HG03039 (cell line): ENCODE measurements at regions not wholly inside any gene's neighbourhood (a gene's known extent, or its start where the extent isn't known, plus 50 kb on each side); places are given as distances from the start of the nearest gene placed in this dataset.
"Not testable (repeated sequence)": the region's sequence is repeated elsewhere in the genome, so short reads cannot be mapped to it uniquely, and the experiment has no call there.

Source experiments
- ATAC-seq: cut with Tn5 transposase; IDR thresholded peaks from one replicate; pipeline ENCODE4 v1.9.1; 2021; ENCODE audit warnings: mild to moderate bottlenecking, moderate library complexity; ENCODE audit not compliant: unreplicated experiment

DNA sequence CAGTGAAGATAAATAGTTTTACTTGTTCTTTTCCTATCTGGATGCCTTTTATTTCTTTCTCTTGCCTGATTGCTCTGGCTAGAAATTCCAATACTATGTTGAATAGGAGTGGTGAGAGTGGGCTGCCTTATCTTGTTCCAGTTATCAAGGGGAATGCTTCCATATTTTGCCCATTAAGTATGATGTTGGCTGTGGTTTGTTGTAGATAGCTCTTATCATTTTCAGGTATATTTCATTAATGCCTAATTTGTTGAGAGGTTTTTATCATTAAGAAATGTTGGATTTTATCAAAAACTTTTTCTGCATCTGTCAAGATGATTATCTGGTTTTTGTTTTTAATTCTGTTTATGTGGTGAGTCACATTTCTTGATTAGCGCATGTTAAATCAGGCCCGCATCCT, 655.8 kb downstream of the NUP35 start:
- ATAC-seq, result no peak

DNA sequence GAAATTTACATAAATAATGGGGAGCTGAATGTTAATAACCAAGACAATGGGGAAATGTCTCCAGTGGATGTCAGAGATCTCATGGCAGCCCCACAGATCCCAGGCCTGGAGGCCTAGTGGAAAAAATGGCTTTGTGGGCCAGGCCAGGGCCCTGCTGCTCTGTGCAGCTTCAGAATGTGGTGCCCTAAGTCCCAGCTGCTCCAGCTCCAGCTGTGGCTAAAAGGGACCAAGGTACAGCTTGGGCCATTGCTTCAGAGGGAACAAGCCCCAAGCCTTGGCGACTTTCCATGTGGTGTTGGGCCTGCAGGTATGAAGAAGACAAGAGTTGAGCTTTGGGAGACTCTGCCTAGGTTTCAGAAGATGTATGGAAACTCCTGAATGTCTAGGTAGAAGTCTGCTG, 658.2 kb downstream of the NUP35 start:
- no peak for ATAC-seq

DNA sequence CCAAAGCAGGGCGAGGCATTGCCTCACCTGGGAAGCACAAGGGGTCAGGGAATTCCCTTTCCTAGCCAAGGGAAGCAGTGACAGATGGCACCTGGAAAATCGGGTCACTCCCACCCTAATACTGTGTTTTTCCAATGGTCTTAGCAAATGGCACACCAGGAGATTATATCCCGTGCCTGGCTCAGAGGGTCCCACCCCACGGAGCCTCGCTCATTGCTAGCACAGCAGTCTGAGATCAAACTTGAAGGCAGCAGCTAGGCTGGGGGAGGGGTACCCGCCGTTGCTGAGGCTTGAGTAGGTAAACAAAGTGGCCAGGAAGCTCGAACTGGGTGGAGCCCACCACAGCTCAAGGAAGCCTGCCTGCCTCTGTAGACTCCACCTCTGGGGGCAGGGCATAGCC, 664.6 kb downstream of the NUP35 start:
- ATAC-seq, result not testable (repeated sequence)

DNA sequence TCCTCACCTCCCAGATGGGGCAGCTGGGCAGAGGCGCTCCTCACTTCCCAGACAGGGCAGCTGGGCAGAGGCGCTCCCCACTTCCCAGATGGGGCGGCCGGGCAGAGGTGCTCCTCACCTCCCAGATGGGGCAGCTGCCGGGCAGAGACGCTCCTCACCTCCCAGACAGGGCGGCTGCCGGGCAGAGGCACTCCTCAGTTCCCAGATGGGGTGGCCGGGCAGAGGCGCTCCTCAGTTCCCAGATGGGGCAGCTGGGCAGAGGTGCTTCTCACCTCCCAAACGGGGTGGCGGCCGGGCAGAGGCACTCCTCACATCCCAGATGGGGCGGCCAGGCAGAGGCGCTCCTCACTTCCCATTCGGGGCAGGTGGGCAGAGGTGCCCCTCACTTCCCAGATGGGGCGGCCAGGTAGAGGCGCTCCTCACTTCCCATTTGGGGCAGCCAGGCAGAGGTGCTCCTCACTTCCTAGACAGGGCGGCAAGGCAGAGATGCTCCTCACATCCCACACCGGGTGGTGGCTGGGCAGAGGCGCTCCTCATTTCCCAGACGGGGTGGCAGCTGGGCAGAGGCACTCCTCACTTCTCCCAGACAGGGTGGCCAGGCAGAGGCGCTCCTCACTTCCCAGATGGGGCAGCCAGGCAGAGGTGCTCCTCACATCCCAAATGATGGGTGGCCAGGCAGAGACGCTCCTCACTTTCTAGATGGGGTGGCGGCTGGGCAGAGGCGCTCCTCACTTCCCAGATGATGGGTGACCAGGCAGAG, 668.1 kb downstream of the NUP35 start:
- not testable (repeated sequence) for ATAC-seq

DNA sequence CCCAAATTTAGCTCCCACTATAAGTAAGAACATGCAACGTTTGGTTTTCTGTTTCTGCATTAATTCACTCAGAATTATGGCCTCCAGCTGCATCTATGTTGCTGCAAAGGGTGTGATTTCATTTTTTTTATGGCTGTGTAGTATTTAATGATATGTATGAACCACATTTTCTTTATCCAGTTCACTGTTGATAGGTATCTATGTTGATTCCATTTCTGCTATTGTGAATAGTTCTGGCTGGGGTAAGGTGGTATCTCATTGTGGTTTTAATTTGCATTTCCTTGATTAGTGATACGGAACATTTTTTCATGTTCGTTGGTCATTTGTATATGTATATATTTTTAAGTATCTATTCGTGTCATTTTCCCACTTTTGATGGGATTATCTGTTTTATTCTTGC, 674.3 kb downstream of the NUP35 start:
- ATAC-seq, result no peak

DNA sequence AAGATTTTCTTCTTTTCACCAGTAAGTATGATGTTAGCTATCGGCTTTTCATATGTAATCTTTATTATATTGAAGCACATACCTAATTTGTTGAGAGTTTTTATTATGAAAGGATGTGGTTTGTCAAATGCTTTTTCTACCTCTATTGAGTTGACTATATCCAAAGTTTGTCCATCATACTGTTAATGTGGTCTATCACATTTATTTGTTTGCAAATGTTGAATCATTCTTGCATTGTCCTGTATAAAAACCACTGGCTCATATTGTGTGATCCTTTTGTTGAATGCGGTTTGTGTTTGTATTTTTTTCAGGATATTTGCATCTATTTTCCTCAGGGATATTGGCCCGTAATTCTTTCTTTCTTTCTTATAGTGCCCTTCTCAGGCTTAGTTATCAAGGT, 675.5 kb downstream of the NUP35 start:
- no peak for ATAC-seq

DNA sequence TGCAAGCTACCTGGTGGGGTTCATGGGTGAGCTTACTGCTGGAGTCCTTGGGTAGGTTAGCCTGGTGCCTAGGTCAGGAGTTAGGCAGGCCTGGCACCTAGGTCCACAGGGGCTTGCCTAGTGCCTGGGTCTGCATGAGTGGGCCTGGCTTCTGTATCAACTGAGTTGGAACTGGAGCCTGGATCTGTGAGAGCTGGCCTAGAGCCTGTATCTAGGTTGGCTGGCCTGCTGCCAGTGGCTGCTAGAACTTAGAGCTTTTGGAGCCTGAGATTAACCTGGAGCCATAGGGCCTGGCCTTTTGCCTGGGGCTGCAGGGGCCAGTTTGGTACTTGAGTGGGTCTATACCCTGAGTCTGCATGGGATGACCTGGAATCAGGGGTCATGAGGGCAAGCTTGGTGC, 679.4 kb downstream of the NUP35 start:
- ATAC-seq, result no peak

DNA sequence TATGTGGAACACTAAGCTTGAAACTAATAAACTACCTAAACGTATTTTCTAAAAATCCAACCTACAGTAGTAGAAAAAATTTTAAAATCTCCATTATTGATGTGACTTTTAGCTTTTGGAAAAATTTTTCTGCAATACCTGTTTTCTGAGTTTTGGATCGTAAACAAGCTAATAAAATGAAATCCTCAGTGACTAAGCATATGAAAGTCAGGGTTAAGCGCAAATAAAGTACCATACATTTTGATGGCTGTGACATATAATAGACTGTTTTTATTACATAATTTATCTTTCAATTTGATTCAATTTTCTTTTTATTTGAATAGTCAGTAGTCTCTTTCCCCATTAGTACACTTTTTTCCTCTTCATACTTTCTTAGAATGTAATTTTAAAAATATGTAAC, 683.6 kb downstream of the NUP35 start:
- ATAC-seq, result no peak

DNA sequence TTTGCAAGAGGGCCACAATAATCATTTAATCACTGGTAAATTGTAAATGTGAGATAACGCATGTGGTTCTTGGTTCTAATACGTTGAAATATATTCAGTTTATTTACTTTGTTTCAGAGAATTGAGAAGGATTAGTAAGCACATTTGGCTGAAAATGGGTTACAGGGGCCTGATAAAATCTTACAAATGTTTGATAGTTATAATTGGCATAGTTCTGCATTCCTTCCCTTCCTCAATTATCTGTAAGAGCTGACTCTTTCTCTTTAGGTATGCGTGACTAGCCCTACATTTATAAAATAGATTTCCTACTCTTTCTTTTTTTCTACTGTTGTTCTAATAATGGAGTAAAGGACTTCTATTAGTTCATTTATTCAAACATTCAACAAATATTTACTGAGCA, 685.2 kb downstream of the NUP35 start:
- no peak for ATAC-seq

DNA sequence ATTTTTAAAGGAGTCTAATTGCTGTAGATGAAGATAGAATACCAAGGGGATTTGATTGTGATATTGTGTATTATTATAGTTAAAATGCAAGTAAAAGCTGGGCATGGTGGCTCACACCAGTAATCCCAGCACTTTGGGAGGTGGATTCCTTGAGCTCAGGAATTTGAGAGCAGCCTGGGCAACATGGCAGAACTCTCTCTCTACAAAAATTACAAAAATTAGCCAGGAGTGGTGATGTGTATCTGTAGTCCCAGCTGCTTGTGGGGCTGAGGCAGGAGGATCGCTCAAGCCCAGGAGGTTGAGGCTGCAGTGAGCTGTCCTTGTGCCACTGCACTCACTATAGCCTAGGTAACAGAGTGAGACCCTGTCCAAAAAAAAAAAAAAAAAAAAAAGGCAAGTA, 687.0 kb downstream of the NUP35 start:
- ATAC-seq, result no peak

DNA sequence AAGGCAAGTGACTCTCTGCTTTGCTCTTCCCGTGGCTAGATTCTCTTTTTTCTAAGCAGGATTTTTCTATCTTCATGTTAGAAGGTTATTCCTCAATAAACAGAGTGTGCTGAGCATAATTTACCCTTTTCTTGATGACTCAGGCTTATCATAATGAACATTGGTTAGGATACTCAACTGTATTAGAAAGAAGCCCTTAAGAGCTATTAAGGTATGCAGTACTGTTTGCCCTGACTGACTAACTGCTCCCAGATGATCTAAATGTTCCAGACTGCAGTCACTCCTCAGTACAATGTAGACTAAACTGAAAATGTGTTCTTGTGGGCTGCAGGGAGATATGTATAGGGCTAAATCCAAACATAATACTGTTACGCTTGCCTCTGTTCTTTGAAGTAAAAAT, 687.8 kb downstream of the NUP35 start:
- no peak for ATAC-seq

DNA sequence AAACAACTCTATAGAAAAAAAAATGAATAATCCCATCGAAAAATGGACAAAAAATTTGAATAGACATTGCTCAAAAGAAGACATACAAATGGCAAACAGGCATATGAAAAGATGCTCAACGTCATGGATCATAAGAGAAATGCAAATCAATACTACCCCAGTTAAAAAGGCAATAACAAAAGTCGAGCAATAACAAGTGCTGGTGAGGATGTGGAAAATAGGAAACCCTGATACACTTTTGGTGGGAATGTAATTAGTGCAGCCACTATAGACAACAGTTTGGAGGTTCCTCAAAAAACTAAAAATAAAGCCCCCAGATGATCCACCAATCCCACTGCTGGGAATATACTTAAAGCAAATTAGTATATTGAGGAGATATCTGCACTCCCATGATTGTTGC, 701.5 kb downstream of the NUP35 start:
- ATAC-seq, result no peak

DNA sequence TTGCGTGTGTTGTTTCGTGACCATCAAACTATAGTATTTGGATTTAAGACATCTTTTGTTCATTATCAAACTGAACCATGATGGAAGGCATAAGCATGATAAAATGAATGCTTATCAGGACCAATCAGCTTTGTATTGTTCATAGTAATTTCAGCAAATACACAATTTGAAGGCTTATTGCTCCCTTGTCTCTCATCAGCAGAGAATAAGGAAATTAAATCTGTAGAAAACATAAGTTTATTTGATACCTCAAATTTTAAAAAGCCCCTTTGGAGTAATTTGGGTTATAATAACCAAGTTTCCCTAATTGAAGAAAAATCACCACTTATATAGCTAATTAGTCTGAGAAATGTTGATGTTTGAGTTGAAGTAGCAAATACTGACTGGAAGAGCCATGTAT, 705.7 kb downstream of the NUP35 start:
- ATAC-seq, result no peak

DNA sequence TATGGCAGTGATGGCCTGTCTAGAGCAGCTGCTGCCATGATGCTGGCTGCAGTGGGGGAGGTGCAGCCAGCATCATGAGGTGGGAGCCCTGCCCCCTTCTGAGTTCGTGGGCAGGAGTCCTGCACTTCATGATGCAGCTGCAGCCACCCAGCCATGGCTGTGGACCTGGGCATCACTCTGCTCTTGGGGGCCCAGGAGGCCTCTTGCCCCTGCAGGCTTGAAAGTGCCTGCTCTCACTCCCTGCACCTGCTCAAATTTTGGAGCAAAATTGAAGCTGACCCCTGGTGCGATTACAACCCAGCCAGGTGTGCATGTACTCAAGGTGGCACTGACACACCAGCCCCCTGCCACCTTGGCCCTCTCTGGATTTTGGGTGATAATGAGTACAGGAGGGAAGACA, 712.9 kb downstream of the NUP35 start:
- no peak for ATAC-seq

DNA sequence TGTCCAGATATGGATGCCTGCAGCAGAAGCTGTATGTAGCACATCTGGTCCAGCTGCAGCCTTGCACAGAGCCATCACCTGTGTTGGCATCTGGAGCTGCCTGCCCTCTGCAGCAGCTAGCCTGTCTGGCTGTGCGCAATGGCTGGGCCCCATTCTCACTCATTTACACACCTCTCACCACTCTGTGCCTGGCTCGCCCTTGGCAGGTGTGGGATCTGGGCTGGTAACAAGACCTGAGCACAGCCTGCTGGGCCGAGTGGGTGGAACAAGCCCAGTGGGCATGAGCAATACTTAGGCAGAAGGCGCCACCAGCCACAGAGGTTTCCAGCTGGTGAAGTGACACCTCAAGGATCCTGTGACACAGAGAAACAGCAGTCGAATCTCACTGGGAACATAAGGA, 714.1 kb downstream of the NUP35 start:
- no peak for ATAC-seq

DNA sequence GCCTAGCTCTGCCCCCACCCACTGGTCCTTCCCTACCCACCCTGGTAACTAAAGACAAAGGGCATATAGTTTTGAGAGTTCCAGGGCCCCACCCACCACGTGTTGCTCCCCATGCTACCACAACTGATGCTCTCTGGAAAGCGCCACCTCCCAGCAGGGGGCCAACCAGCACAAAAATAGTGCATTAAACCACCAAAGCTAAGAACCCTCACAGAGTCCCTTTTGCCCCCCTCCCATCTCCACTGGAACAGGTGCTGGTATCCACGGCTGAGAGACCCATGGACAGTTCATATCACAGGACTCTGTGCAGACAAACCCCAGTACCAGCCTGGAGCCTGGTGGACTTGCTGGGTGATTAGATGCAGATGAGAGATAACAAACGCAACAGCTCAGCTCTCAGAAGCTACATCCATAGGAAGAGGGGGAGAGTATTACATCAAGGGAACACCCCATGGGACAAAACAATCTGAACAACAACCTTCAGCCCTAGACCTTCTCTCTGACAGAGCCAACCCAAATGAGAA, 715.9 kb downstream of the NUP35 start:
- no peak for ATAC-seq

DNA sequence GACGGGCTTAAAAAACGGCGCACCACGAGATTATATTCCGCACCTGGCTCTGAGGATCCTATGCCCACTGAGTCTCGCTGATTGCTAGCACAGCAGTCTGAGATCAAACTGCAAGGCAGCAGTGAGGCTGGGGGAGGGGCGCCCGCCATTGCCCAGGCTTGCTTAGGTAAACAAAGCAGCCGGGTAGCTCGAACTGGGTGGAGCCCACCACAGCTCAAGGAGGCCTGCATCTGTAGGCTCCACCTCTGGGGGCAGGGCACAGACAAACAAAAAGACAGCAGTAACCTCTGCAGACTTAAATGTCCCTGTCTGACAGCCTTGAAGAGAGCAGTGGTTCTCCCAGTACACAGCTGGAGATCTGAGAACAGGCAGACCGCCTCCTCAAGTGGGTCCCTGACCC, 725.6 kb downstream of the NUP35 start:
- not testable (repeated sequence) for ATAC-seq

DNA sequence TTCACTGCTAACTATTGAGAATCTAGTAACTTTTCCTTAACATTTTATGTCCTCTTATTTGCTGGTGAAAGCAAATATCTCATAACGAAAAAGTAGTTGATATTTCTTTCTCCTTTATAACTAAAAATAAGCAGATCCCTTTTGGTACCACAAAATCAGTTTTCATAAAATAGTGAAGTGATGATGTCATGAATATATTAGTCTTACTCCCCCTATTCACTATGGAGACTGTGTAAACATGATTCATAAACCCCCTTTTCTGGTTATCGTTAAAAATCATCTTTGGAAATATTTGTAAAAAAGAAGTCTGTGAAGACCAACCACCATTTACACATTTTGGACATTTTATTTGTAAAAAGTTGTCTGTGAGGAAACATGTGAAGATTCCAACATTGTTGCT, 734.9 kb downstream of the NUP35 start:
- ATAC-seq, result no peak

DNA sequence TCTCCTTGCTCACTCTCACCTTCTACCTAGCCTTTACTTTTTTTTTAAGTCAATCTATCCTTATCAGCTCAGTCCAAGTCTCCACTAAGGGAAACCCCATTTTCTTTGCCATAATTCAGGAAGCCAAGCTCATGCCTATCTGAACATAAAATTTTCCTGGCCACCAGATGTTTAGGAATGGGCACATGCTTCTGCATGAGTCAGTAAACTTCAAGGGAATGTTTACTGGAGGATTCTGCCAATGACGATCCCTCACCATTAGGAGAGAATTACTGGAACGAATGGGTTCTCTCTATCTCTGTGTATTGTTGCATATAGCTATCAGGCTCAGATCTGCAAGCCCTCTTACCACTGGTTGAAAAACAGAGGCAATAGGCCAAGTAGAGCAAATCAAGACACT, 731.7 kb upstream of the ZNF804A start:
- ATAC-seq, result no peak

DNA sequence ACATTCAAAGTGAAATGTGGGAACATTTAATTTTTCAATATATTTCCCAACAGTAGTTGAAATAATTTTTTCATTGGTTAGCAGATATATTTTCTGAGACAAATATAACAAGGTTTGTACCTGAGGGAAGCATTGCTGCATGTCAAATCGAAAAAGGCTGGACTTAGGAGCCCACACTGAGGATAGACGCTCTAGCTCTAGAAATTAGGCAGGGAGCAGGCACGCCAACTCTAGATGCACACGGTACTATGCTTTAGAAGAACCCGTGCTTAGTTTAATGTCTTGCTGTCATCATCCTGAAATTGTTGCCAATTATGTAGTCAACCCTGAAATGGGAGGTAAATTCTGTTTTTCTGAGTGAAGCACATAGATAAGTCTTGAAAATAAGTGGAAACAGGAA, 731.1 kb upstream of the ZNF804A start:
- ATAC-seq, result no peak

DNA sequence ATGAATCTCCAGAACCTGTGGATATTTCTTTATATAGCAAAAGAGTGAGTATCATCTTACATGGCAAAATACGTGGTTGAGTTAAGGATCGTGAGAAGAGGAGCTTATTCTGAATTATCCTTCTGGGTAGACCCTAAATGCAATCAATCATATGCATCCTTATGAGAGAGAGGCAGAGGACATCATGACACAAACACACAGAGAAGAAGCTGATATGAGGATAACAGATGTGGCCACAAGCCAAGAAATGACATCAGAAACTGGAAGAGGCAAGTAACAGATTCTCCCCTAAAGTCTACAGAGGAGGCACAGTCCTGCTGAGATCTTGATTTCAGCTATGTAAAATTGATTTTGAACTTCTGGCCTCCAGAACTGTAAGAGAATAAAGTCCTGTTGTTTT, 730.2 kb upstream of the ZNF804A start:
- ATAC-seq, result no peak

DNA sequence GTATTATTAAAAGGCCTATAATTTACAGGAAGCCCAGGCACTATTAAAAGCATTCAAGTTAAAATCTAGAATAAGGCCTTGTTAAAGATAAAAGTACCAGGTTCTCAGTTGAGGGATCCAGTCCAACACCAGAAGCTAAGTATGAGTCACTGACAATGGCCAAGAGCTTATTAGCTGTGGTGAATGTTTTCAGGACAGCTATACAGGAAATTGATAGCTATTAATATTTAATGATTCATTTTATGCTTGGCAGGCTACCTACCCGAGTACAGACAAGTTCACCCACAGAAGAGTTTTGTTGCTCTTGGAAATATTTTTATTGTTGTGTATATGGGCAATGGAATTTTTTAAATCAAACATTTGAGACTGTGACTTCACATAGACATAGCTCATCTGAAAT, 729.6 kb upstream of the ZNF804A start:
- ATAC-seq, result no peak

DNA sequence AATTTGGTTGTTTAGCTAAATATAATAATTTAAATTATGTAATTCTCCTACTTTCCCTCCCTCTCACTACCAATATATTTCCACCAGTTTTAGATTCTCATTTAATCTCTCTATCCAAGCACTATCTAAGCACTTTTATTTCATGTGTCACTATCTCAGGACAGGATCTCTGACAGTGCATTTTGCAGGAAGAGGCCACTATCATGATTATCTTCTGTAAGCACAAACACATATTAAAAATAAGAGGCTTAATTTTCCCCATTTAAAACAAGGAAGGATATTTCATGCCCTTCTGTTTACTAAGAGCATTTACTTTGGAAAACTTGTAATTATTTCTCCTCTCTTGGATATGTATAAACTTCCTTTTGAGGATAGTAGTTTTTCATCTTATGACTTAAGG, 726.2 kb upstream of the ZNF804A start:
- ATAC-seq, result no peak
